Heart left ventricle (tissue), 16 donors: ENCODE measurements at regions not wholly inside any gene's neighbourhood (a gene's known extent, or its start where the extent isn't known, plus 50 kb on each side); places are given as distances from the start of the nearest gene placed in this dataset.

Experiments
- ATAC-seq, 4 donors: fragments of 200-7000 bp; cut with Tn5 transposase; one replicate each; pipeline ENCODE4 v1.9.1; 2020 to 2022; ENCODE audit warnings: moderate library complexity in 4 of 4, mild to moderate bottlenecking in 3 of 4, moderate number of reproducible peaks in 1 of 4
- DNase-seq, 5 donors: peaks; one replicate each; pipeline ENCODE4 v3.0.0-alpha.2; 2020
- H3K27ac ChIP-seq, 12 donors: fragments of 200-600 bp; sonication (generic) in 4 of 12; one replicate each; pipeline versions ENCODE4 v1.5.0 to v1.8.0; 2016 to 2022; ENCODE audit warnings: mild to moderate bottlenecking in 2 of 12
- H3K27me3 ChIP-seq, 9 donors: fragments of 200-600 bp; sonication (generic) in 2 of 9; one replicate each; pipeline versions ENCODE4 v1.5.1 to v1.8.0; 2016 to 2022; ENCODE audit warnings: mild to moderate bottlenecking in 3 of 9
- H3K36me3 ChIP-seq, 9 donors: fragments of 200-600 bp; sonication (generic) in 2 of 9; one replicate each; pipeline versions ENCODE4 v1.5.0 to v1.8.0; 2018 to 2022; ENCODE audit warnings: mild to moderate bottlenecking in 2 of 9
- H3K4me1 ChIP-seq, 12 donors: fragments of 200-600 bp; sonication (generic) in 4 of 12; one replicate each; pipeline versions ENCODE4 v1.5.0 to v1.8.0; 2016 to 2022; ENCODE audit warnings: mild to moderate bottlenecking in 3 of 12
- H3K4me3 ChIP-seq, 12 donors: fragments of 200-600 bp; sonication (generic) in 4 of 12; one replicate each; pipeline versions ENCODE4 v1.5.0 to v1.8.0; 2017 to 2022; ENCODE audit warnings: mild to moderate bottlenecking in 9 of 12, moderate library complexity in 4 of 12
- H3K9me3 ChIP-seq, 12 donors: fragments of 200-600 bp; sonication (generic) in 4 of 12; one replicate each; pipeline versions ENCODE4 v1.5.0 to v1.8.0; 2016 to 2022; ENCODE audit warnings: mild to moderate bottlenecking in 1 of 12
- POLR2A ChIP-seq, 2 donors: fragments of 450-650 bp; IDR thresholded peaks; one replicate each; pipeline ENCODE4 v1.6.1; 2017; ENCODE audit warnings: antibody characterized with exemption in 2 of 2, mild to moderate bottlenecking in 2 of 2, moderate library complexity in 2 of 2
- WGBS, 4 donors: extraction: QIAGEN DNeasy Blood & Tissue Kit in 2 of 4; methylation state at CpG; one replicate each; pipeline versions ENCODE4 v1.1.5 to v1.1.7; 2013 to 2018; 5-methylcytosine and 5-hydroxymethylcytosine counted together
- intact Hi-C, 10 donors: fragments of 100-400 bp; cut with DNase I; formaldehyde crosslinking; loops; one replicate each; pipeline versions ENCODE4 v1.11.1 to v1.14.2; 2022
- TF ChIP-seq, protein P1 (sequence below), 12 donors: fragments of 200-600 bp; sonication (generic) in 4 of 12; IDR thresholded peaks; one replicate each; pipeline versions ENCODE4 v1.5.0 to v1.8.0; 2018 to 2022; ENCODE audit warnings: antibody characterized with exemption in 12 of 12, mild to moderate bottlenecking in 5 of 12
- donor health status: ischemic (EF 13 %, LVEDD 7.1; RV severe dilation, severe dysfunction).
- donor health status: healthy with polysubstance abuse.
- donor health status: DM: no; HTN: yes; CAD: no.
- donor health status: DM: no; HTN: no; CAD: no.
- donor health status: ischemic (EF 25% LVEDD 6.9; RV normal size, moderate dysfunction).
- donor health status: ischemic (EF 25% LVEDD 5.7; RV mildly dilated, moderate dysfunction).
- donor health status: healthy.
- donor health status: DM: yes; HTN: yes; CAD: no.
- donor health status: ischemic (EF 35%, LVEDD 5.7; RV mildly dilated, moderate dysfunction).
- donor health status: nonischemic (EF 11% LVEDD 7.7; RV severe dilation, severe dysfunction).
- donor health status: DM: yes; HTN: yes; CAD: no.
- donor health status: PGD.
- donor health status: ischemic (EF 29% LVEDD 5.4; RV normal size, mild dysfunction).
- donor health status: nonischemic (EF 23%, LVEDD 6.1; RV moderate dilation, normal function).

GRCh38 chr7:142586611-142587010, 162.7 kb upstream of the PRSS1 start:
- no peaks in the 10 kb centered on the region for H3K9me3 ChIP-seq
- no peak for ATAC-seq
- H3K36me3 ChIP-seq = no peaks in the 10 kb centered on the region
- TF ChIP-seq POLR2A (IDR thresholded peaks at IDR 0.05) = no peak
- TF ChIP-seq, protein P1, sequence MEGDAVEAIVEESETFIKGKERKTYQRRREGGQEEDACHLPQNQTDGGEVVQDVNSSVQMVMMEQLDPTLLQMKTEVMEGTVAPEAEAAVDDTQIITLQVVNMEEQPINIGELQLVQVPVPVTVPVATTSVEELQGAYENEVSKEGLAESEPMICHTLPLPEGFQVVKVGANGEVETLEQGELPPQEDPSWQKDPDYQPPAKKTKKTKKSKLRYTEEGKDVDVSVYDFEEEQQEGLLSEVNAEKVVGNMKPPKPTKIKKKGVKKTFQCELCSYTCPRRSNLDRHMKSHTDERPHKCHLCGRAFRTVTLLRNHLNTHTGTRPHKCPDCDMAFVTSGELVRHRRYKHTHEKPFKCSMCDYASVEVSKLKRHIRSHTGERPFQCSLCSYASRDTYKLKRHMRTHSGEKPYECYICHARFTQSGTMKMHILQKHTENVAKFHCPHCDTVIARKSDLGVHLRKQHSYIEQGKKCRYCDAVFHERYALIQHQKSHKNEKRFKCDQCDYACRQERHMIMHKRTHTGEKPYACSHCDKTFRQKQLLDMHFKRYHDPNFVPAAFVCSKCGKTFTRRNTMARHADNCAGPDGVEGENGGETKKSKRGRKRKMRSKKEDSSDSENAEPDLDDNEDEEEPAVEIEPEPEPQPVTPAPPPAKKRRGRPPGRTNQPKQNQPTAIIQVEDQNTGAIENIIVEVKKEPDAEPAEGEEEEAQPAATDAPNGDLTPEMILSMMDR (IDR thresholded peaks at IDR 0.05) = no peak
- 82 to 92% (median 88%) methylated on average over 3 of the region's 3 CpGs for WGBS, 4 donors
- no peak for DNase-seq
- H3K27ac ChIP-seq = no peak overlapping the region
- no peaks in the 10 kb centered on the region for H3K4me1 ChIP-seq
- H3K27me3 ChIP-seq = no peaks in the 10 kb centered on the region
- no peak overlapping the region for H3K4me3 ChIP-seq
- intact Hi-C loops = no loop called here

GRCh38 chr7:142585425-142585824, 163.8 kb upstream of the PRSS1 start:
- 26 to 51% (median 33%) methylated on average over 2 of the region's 2 CpGs for WGBS, 4 donors
- no peak overlapping the region for H3K4me3 ChIP-seq
- H3K4me1 ChIP-seq = peaks cover 0 to 7% (median 0%) of the 10 kb centered on the region in 12 donors

DNA sequence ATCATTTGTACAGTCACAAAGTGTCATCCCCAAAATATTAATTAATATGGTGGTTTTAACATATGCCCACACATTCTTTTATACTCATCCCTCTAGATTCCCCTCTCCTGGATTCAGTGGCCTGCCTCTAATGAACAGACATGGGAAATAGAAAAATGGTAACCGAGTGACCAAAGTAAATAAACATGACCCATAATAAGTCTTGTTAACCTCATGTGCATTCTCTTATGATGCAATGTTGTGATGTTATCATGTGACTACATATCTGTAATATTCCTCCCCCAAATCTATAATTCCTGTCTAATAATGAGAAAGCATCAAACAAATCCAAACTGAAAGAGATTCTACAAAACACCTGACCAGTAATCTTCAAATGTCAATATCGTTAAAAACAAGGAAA, 164.5 kb upstream of the PRSS1 start:
- Histone ChIP-seq H3K27me3 (no peaks in the 10 kb centered on the region), H3K36me3 (no peaks in the 10 kb centered on the region), H3K4me3 (no peak overlapping the region), H3K27ac (no peak overlapping the region), H3K4me1 (peaks cover 0 to 7% (median 0%) of the 10 kb centered on the region in 12 donors), H3K9me3 (no peaks in the 10 kb centered on the region)
- DNase-seq (no peak), ATAC-seq (no peak)
- 77 to 86% (median 80%) methylated on average over 2 of the region's 2 CpGs for WGBS, 4 donors
- TF ChIP-seq POLR2A (IDR thresholded peaks at IDR 0.05) = no peak
- TF ChIP-seq, protein P1 (IDR thresholded peaks at IDR 0.05) = no peak
- intact Hi-C loops = no loop called here

More at GRCh38 chr7:142585425-142585824, 163.8 kb upstream of the PRSS1 start:
- no peak for ATAC-seq
- intact Hi-C loops = no loop called here
- Histone ChIP-seq H3K27me3 (no peaks in the 10 kb centered on the region), H3K9me3 (no peaks in the 10 kb centered on the region), H3K27ac (no peak overlapping the region), H3K36me3 (no peaks in the 10 kb centered on the region)
- DNase-seq = no peak
- TF ChIP-seq, protein P1 (IDR thresholded peaks at IDR 0.05) = no peak
- no peak for TF ChIP-seq POLR2A (IDR thresholded peaks at IDR 0.05)

DNA sequence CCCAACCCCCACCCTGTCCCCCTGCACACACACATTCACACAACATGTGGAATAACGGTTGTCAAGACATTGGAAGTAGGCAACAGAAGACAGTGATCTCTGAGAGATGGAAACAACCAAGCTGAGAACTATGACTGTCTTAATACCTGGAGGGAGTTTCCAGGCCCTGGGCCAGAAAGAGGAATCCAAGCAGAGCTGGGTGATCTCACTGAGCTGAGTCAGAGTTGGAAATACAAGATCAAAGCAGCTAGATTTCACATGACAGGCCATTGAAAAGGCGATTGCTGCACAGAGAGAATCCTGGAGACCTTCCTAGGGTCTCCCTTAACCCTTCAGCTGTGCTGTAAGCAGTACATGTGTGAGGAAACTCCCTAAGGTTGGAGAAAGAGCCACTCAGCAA, 165.8 kb upstream of the PRSS1 start:
- H3K4me3 ChIP-seq = no peak overlapping the region
- intact Hi-C loops = no loop called here
- DNase-seq (no peak), ATAC-seq (no peak)
- peaks cover 0 to 7% (median 0%) of the 10 kb centered on the region in 12 donors for H3K4me1 ChIP-seq
- no peaks in the 10 kb centered on the region for H3K36me3 ChIP-seq
- TF ChIP-seq, protein P1 (IDR thresholded peaks at IDR 0.05) = no peak
- TF ChIP-seq POLR2A (IDR thresholded peaks at IDR 0.05) = no peak
- 25 to 31% (median 26%) methylated on average over 2 of the region's 2 CpGs for WGBS, 4 donors
- no peaks in the 10 kb centered on the region for H3K27me3 ChIP-seq
- H3K27ac ChIP-seq = no peak overlapping the region
- H3K9me3 ChIP-seq = no peaks in the 10 kb centered on the region
